ENCODE measurements at regions not wholly inside any gene's neighbourhood (a gene's known extent, or its start where the extent isn't known, plus 50 kb on each side); places are given as distances from the start of the nearest gene placed in this dataset.
"Not testable (repeated sequence)": the region's sequence is repeated elsewhere in the genome, so short reads cannot be mapped to it uniquely, and the experiment has no call there.

DNA sequence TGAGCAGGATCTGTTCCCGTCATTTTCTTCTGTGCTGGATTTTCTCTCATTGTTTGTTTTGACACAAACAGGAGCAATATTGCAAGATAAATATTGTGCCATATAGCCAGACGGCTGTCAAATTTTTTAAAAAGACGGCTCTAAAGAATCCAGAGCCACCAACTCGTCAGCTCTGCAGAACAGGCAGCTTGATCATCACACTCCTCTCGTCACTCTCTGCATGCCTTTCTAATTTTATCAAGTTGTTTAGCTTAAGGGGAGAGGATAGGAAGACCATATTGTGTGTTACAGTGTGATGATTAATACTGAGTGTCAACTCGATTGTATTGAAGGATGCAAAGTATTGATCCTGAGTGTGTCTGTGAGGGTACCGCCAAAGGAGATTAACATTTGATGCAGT, 562.8 kb downstream of the GALC start:
- no peak for DNase-seq (ENCODE audit: low read depth)

DNA sequence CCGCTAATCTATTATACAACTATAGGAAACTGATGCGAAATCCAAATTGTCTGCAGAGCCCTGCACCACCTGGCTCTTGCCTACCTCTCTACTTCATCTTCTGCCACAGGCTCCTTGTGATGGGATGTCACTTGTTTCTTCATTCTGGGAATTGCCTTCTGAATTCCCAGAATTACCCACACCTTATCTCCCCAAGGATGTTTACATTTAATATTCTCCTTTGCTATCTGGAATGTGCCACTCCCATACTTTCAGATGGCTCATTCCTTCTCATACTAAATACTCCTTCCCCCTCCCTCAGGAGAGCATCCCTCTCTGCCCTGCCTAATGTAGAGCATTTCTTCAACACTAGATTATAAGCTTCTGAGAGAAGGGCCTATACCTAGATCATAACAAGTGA, 573.1 kb downstream of the GALC start:
- no peak for DNase-seq (ENCODE audit: low read depth)

DNA sequence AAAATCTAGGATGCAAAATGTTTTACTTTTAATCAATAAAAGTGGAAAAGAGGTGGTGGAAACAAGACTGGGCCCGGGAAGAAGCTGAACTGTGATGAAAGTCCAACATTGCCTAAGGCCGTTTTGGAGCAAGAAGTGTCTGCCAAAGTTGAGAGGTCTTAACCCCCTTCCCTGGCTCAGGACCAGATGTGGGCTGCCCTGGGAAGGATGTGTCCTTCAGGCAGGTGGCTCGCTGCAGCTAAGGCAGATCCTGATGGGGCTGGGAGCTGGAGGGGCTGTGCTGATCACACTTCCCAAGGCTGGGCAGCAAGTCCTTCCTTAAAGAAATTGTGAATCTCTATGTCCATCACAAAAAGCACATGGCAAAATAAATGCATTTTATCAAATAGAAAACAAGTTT, 581.6 kb downstream of the GALC start:
- no peak for DNase-seq (ENCODE audit: low read depth)

DNA sequence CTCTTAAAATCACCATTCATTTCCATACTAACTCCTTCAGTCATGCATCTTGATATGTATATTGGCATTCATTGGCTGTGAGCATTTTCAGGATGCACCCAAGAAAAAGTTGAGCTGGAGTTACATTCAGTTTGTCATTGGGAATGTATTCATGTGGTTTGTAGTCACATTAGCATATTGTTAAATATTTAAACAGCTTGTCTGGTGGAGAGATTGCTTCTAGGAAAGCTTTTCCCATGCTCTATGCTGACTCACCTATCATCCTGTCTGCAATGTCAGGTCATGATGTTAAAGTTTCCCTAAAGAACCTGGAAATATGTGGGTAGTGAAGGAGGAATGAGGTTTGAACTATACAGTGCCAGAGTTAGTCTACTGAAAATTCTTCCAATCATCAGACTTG, 583.6 kb downstream of the GALC start:
- DNase-seq (ENCODE audit: low read depth), result peak; percentile 91

DNA sequence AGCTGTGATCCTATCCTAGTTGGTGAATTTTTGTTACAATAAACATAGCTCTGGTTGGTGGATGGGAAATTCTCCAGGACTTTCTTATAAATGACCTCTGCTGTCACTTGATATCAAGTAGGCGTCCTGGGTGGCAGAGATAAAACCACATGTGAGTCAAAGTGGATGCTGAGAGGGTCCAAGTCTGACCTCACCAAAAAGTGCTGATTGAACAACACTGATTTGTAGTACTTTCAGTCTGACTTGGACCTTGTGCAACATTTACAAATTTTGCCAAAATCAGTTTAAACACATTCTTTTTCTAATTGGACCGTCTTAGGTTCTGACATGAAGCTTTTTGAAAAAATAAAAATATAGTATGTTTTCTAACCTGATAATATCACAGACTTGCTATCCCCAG, 585.6 kb downstream of the GALC start:
- no peak for DNase-seq (ENCODE audit: low read depth)

DNA sequence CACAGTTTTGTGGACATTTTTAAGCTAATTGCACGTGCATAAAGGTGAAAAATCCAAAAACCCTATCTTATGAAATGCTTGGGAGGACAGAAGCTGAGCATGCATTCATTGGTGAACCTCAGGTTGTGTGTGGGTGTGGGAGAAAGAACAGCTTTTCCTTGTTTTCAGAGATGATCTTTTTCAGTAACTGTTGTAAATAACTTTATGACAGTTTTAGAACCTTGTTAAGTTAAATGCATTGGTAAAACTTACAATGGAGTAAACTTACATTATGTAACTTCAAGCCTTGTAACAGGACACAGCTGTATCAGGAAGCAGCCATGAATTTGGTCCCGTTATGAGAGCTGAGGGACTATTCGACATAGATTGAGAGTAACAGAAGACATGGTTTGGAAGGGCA, 587.4 kb downstream of the GALC start:
- DNase-seq (ENCODE audit: low read depth), result peak; percentile 4

DNA sequence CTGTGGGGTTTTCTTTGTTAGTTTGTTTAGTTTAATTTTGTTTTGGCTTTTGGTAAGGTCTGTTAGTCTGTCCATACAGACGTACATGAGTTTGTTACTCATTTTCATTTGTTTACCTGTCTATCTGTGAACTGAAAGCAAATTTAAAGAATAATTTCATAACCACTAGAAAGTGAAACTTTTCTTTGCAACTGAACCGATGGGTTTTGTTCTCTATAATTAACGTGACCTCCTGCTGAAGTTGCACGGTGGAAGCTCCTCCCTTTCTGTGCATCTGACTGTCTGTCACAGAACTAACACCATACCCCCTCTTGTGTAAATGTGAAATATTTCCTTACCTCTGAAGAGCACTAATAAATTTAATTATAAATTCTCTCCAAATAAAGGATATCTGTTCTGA, 595.5 kb downstream of the GALC start:
- DNase-seq (ENCODE audit: low read depth), result no peak

DNA sequence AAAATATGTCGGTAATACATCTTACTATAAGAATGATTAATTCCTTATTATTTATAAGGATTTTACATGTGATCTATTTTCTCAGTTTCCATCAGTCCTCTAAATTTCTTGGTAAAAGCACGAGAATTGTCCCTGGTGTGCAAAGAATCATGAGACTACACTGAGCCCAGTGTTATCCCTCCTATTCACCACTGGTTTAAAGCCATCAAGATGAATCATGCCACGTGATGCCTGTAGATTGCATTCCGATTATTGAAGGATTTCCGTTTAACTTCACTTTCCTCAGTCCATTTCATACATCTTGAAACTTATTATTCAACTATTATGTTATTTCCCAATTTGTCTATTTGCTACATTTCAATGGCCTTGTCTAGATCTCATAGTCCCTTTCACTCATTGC, 601.9 kb downstream of the GALC start:
- DNase-seq (ENCODE audit: low read depth), result no peak

DNA sequence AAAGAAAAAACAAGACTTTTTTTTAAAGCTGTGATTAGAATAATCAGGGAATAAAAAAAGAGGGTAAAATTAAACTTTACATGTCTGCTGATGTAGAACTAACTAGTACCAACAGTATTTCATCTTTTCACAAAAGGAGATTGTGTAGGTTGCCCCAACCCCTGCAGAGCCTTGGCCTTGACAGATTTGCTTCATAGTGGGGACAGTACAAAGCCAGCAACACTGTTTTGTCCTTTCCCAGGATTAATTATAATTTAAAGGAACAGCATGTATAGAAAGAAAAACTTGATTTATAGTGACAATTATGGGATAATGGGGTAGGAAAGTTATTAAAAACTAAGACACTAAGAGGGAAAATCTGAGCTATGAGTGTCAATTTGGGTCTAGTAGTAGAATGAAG, 604.0 kb downstream of the GALC start:
- DNase-seq (ENCODE audit: low read depth), result no peak

DNA sequence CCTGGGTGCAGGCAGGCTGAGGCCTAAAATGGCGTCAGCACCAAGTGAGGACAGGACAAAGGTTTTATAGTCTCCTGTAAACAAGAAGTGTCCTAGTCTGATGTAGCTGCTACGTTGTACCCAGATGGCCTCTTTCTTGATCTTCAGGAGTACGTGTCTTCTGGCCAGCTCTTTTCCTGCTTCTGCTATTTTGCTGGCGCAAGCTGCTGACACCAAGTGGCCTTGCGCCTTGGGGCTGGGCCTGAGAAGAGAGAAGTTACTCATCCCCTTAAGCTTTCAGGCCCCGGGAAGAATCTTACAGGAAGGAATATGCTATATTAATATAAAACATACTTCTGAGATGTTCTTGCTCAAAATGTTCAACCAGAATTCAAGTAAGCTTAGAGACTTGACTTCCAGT, 605.2 kb downstream of the GALC start:
- DNase-seq (ENCODE audit: low read depth), result no peak

DNA sequence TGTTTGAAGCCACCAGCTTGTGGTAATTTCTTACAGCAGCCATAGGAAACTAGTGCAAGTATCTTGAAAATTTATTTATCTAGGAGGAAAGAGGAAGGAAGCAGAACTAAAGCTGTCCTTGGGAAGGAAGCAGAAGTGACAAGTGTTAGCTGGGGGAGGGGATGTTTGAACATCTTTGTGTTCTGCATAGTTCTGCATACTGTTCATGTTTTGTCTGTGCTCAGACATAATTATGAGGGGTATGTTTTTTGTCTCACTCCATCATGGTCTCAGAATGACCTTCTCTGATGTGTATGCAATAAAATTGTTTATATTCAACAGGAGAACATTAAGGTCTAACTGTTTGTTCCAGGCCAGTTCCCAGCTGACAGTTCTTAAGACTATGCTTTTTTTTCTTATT, 606.5 kb downstream of the GALC start:
- no peak for DNase-seq (ENCODE audit: low read depth)

DNA sequence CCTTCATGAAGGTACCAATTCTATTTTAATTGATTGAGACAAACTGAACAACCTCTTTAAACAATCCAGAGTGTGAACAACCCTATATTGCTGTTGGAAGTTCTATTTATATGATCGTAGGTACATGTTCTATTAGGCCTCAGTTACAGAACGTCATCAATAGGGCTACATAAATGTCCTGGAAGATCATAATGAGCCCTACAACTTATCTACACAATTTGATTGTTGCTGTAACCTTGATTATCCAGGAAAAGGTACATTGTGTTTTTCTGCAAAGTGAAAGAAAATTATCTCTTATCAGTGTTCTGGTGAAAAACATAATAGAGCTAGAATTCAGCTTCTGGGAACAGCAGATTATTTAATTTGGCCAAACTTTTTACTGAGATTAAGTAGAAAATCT, 612.9 kb downstream of the GALC start:
- no peak for DNase-seq (ENCODE audit: low read depth)

DNA sequence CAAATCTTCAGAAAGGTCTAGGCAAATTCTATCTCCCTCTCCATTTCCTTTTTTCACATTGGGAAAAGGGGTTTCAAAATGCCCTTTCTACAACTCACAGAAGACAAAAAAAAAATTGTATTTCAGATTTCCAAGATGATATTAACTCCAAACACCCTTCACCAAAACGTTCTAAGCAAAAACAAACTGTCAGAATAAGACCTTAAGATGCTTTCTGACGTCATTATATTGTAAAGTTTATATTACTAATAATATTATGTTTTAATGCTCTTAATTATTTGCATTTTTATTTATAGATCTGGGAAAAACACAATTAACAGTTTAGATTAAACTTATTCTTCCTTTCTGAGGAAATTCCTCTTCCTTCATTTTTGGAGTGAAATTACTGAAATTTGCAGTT, 624.2 kb downstream of the GALC start:
- no peak for DNase-seq (ENCODE audit: low read depth)

DNA sequence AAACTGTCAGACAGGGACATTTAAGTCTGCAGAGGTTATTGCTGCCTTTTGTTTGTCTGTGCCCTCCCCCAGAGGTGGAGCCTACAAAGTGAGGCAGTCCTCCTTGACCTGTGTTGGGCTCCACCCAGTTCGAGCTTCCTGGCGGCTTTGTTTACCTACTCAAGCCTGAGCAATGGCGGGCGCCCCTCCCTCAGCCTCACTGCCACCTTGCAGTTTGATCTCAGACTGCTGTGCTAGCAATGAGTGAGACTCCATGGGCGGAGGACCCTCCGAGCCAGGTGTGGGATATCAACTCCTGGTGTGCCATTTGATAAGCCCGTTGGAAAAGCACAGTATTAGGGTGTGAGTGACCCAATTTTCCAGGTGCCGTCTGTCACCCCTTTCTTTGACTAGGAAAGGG, 632.7 kb downstream of the GALC start:
- DNase-seq (ENCODE audit: low read depth), result not testable (repeated sequence)

DNA sequence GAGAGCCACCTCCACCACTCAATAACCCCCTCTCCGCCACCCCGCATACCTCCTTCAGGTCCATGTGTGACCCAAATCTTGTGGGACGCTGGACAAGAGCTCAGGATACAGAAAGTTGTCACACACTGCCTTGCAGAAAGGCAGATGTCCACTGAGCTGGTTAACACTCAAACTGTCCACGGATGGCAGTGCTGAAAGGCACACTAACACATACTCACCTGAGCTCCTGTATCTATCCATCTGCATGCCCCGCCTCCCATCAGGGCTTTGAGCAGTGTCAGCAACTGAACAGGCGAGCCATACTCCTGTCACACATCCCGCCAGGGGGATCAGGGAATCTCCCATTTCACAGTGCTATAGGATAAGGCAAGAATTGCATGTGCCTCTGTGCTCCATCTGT, 642.0 kb downstream of the GALC start:
- DNase-seq (ENCODE audit: low read depth), result no peak

DNA sequence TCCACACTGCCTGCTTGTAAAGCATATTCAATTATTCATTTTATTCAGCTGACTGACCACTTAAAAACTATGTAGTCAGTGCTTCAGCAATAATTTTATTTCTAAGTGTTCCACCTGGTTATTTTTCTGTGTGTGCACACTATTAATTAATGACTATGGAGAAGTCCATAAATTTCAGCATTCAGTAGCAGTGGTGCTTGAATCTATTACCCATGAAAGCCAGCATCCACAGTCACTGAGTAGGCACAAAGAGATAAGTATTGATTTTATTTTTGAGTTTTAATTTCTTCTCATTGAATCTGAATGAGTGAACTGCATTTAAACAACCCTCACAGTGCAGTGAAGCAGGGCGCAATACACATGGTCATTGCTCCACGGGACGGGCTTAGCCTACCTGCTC, 643.1 kb downstream of the GALC start:
- DNase-seq (ENCODE audit: low read depth), result no peak

DNA sequence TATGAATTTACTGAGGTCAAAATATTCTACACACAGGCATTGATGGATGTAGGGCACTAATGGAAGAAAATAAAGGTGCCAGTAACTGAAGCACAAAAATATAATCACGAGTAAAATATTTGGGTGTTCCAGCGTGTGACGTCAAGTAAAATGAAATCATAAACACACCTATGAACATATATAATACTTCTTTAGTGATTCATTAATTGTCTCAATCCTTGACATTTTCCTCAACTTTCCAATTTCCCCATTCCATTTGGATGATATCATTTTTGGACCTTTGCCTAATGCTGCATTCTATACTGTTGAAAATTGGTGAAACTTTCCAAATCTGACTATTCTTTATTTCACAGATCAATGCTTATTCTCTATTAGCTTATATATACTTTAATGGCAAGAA, 649.3 kb downstream of the GALC start:
- DNase-seq (ENCODE audit: low read depth), result no peak

DNA sequence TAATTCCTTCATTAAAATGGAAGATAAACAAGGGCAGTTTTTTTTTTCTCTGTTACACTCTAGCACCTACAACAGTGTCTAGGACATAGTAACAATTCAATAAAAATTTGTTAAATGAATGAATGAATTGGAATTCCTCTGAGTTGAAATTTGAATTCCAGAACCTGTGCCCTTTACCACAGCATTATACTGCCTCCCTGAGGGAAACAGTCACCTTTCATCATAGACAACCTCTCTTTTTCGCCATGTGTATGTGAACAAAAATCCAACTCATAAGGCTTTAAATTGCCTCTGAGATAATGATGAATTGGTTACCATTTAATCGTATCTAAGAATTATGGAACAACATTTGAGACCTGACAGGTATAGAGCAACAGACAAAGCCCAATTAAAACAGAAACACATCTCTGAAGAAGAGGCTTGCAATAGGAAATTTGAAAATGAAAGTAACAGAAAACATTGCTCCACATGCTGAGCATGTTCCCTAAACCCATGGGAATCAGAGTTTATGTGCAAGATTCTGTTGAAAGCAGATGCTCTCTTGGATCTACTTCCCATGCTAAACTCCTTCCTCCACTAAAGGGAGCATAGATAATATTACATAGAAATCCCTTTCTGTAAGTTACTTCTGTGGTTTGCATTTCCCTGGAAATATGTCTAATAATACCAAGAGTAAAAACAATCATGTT, 657.8 kb downstream of the GALC start:
- DNase-seq (ENCODE audit: low read depth), result peak; percentile 15

DNA sequence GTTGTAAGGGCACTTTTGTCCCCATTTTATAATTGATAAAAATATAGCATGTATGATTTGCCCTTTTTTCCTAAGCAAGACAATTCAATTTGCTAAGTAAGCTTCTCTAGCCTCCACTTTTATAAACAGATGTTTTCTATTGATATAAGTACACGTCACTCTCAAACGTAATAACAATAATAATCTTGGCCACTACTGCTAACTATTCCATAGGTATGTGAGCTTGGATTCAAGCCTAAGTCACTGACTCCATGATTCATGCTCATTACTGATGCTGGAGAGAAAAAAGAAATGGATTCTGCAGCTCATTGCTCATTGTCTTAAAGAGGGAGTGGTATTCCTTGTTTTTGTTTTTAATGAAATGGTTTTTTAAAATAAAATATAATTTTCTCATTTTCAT, 661.0 kb downstream of the GALC start:
- DNase-seq (ENCODE audit: low read depth), result peak; percentile 49

DNA sequence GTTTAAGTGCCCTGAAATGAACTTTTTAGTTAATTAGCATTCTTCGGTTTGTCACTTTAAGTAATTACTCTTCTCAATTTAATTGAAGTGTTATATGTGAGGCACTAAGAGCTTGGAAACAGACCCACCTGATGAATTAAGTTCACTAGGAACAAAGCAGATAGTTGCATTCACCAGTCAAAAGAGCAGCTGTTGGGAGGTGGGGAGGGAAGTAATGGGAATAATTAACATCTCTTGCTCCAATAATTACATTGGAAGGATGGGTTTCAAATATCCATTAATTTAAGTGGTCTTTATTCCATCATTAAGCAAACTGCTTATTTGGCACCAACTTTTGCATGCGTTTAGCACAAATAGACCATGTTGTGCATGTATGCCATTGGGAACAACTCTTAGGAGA, 667.2 kb downstream of the GALC start:
- DNase-seq (ENCODE audit: low read depth), result no peak

DNA sequence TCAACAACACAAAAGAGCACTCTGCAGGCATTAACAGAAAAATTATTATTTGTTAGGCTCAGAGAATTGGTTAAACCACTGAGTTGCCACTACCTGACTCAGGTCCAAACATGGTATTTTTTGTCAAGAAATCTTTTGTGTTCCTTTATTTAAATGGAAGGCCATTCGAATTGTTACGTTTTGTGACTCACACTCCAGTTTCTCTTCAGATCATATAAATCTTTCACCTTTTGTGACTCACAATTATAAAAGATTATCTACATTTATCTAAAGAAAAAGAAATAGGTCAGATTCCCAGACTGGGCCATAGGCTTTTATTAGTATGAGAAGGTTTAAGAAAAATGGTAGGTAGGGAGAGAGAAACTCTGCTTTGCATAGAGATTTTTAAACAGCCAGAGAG, 669.8 kb downstream of the GALC start:
- DNase-seq (ENCODE audit: low read depth), result no peak

DNA sequence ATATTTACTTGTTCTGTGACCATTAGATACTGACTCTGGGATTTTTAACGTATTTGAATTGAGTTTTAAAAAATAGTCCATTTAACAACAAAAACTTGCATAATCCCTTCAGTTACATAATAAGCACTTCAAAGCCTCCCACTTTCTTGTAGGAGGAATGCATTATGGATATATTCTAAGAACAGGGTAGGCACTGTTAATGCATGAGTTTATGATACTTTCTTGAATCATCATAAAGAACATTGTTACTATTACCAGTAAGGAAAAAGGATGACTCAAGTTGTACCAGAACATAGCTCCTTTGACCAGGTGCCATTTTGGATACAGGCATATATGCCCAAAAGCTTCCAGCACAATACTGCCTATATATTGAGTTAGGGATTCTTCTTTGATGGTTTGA, 671.4 kb downstream of the GALC start:
- DNase-seq (ENCODE audit: low read depth), result no peak

DNA sequence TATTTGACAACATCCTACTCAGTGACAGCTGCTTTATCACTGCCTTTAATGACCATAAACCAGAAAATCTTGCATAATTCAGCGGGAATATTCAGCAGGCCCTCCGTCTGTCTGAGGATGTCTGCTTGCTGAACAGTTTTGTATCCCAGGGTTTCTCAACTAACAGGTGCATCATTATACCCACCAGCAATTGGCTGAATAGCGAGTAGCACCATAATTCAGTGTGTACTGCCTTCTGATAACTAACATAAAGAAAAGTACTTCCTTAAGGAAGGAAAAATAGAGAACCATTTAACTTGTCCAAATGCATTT, 680.1 kb downstream of the GALC start:
- DNase-seq (ENCODE audit: low read depth), result no peak

DNA sequence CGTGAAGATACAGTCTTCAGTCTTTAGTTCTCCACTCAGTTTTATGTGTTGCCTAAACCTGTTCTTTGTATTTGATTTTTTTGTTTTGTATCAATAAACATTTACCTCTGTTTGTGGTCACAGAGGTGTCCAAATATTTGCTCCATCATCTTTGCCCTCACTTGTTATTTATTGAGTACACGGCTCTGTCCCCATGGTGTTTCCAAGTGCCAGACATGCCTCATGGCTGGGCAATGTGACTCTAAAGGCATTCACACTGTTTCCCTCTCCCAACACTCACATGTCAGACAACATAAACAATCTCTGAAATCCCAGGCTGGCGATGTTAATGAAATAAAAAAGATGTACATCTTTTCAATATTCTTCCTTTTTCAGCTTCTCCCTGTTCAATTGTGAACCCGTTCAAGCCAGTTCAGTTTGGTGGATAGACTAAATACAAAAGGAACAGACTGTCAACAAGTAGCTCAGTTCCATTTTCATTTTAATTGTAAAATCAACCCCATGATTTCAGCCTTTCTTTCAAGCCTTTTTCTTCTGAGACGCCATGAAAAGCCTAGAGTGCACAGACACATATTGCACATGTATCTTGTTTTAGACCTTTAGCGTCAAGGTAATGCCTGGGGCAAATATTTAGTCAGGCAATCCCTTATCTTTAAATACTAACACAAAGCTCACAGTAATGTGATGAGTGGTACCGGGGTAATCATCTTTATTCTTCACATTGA, 680.7 kb downstream of the GALC start:
- DNase-seq (ENCODE audit: low read depth), result no peak

All from renal cortical epithelial cell (primary cell).